ENCODE measurements at regions not wholly inside any gene's neighbourhood (a gene's known extent, or its start where the extent isn't known, plus 50 kb on each side); places are given as distances from the start of the nearest gene placed in this dataset.
A peak's percentile ranks its signal among the peaks of the same experiment; 100 is the strongest.

GRCh38 chr1:34681480-34682451 is 73.1 kb upstream of the GJB5 start:
- ChIA-PET CTCF (interaction anchor here (0.6 to 2.3 kb wide), 3 partner anchors 43 to 61 kb away, joined by 3 to 7 read pairs (median 3); no protein-coding TSS in a partner anchor), POLR2A (no interaction called here)
- H3K27ac Mint-ChIP-seq = no peak overlapping the region
- H3K36me3 Mint-ChIP-seq = no peaks in the 10 kb centered on the region
- no peak overlapping the region for H3K4me3 Mint-ChIP-seq
- H3K27me3 Mint-ChIP-seq = peaks cover 13% of the 10 kb centered on the region
- peak; percentile 62 for DNase-seq
- no peaks in the 10 kb centered on the region for H3K9me3 Mint-ChIP-seq
- peaks cover 6% of the 10 kb centered on the region for H3K4me1 Mint-ChIP-seq (ENCODE audit: low read depth)
- intact Hi-C loops (cut with micrococcal nuclease) = no loop called here

- H3K36me3 Mint-ChIP-seq = no peaks in the 10 kb centered on the region
- H3K4me1 Mint-ChIP-seq (ENCODE audit: low read depth) = peaks cover 6% of the 10 kb centered on the region
- H3K9me3 Mint-ChIP-seq = no peaks in the 10 kb centered on the region
- H3K27ac Mint-ChIP-seq = no peak overlapping the region
- no peak overlapping the region for H3K4me3 Mint-ChIP-seq
- no peak for DNase-seq
- ChIA-PET CTCF (interaction anchor here (0.6 to 2.3 kb wide), 2 partner anchors 44 to 60 kb away, joined by 3 to 7 read pairs; no protein-coding TSS in a partner anchor), POLR2A (no interaction called here)
- peaks cover 14% of the 10 kb centered on the region for H3K27me3 Mint-ChIP-seq
- intact Hi-C loops (cut with micrococcal nuclease) = no loop called here
Observed at GRCh38 chr1:34682452-34683223, 72.2 kb upstream of the GJB5 start.

- no peak overlapping the region for H3K27ac Mint-ChIP-seq
- intact Hi-C loops (cut with micrococcal nuclease) = no loop called here
- DNase-seq = no peak
- peaks cover 6% of the 10 kb centered on the region for H3K4me1 Mint-ChIP-seq (ENCODE audit: low read depth)
- no peaks in the 10 kb centered on the region for H3K36me3 Mint-ChIP-seq
- POLR2A ChIA-PET = no interaction called here
- CTCF ChIA-PET = interaction anchor here (0.9 to 2.3 kb wide), 3 partner anchors 8 to 60 kb away, joined by 3 to 7 read pairs (median 5); no protein-coding TSS in a partner anchor
- peaks cover 17% of the 10 kb centered on the region for H3K27me3 Mint-ChIP-seq
- no peak overlapping the region for H3K4me3 Mint-ChIP-seq
- H3K9me3 Mint-ChIP-seq = no peaks in the 10 kb centered on the region
Observed at GRCh38 chr1:34683616-34684015, 71.2 kb upstream of the GJB5 start.

DNA sequence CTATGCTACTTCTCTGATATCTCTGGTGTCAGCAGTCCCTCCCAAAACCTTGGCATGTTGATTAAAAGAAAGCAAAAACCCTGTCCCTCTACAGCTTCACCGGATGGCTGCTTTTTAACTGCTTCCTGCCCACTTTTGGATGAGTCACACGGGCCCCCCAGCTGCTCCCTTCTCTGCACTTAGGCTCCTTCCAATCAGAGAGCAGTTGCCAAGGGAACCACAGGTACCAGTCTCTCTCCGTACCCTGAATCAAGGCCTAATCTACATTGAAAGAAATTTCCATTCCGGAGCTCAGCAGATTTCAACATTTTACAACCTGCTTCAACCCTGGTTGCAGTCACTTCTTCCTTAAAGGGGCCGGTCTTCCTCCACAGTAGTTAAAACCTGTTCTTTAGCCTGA is 70.6 kb upstream of the GJB5 start:
- CTCF ChIA-PET = interaction anchor here (0.9 to 1.5 kb wide), 2 partner anchors 8 to 59 kb away, joined by 3 to 5 read pairs; no protein-coding TSS in a partner anchor
- Mint-ChIP-seq H3K36me3 (no peaks in the 10 kb centered on the region), H3K4me1 (ENCODE audit: low read depth) (peaks cover 6% of the 10 kb centered on the region), H3K9me3 (no peaks in the 10 kb centered on the region), H3K27me3 (peaks cover 11% of the 10 kb centered on the region), H3K4me3 (no peak overlapping the region), H3K27ac (no peak overlapping the region)
- intact Hi-C loops (cut with micrococcal nuclease) = no loop called here
- peak; percentile 19 for DNase-seq
- POLR2A ChIA-PET = no interaction called here

DNA sequence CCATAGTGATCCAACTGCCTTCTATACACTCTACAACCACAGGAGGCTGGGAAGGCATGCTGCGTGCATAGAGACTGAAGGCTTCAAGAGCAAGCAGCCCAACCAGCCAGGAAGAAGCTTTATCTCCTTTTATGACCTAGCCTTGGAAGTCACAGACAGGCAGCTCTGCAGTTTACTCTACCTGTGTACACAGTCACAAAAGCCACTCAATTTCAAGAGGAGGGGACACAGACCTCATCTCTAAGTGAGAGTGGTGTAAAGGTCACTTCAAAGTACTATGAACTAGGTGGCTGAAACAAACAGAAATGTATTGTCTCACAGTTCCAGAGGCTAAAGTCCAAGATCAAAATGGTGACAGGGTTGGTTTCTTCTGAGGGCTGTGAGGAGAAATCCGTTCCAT is 69.6 kb upstream of the GJB5 start:
- Mint-ChIP-seq H3K36me3 (no peaks in the 10 kb centered on the region), H3K4me1 (ENCODE audit: low read depth) (peaks cover 6% of the 10 kb centered on the region), H3K4me3 (no peak overlapping the region), H3K27ac (no peak overlapping the region), H3K9me3 (no peaks in the 10 kb centered on the region), H3K27me3 (peaks cover 13% of the 10 kb centered on the region)
- CTCF ChIA-PET = interaction anchor here (0.6 to 1.5 kb wide), 2 partner anchors 58 to 170 kb away, joined by 3 to 5 read pairs; no protein-coding TSS in a partner anchor
- DNase-seq = no peak
- intact Hi-C loops (cut with micrococcal nuclease) = no loop called here
- POLR2A ChIA-PET = no interaction called here

- intact Hi-C loops (cut with micrococcal nuclease) = no loop called here
- H3K27ac Mint-ChIP-seq = no peak overlapping the region
- peaks cover 21% of the 10 kb centered on the region for H3K27me3 Mint-ChIP-seq
- ChIA-PET POLR2A (no interaction called here), CTCF (no interaction called here)
- no peak overlapping the region for H3K4me3 Mint-ChIP-seq
- H3K4me1 Mint-ChIP-seq (ENCODE audit: low read depth) = peaks cover 6% of the 10 kb centered on the region
- DNase-seq = no peak
- no peaks in the 10 kb centered on the region for H3K9me3 Mint-ChIP-seq
- no peaks in the 10 kb centered on the region for H3K36me3 Mint-ChIP-seq
Observed at GRCh38 chr1:34686531-34686930, 68.3 kb upstream of the GJB5 start.

GRCh38 chr1:34688006-34688741 is 66.7 kb upstream of the GJB5 start:
- Mint-ChIP-seq H3K36me3 (no peaks in the 10 kb centered on the region), H3K4me1 (ENCODE audit: low read depth) (peaks cover 6% of the 10 kb centered on the region), H3K27me3 (peaks cover 24% of the 10 kb centered on the region), H3K9me3 (no peaks in the 10 kb centered on the region), H3K4me3 (no peak overlapping the region), H3K27ac (no peak overlapping the region)
- CTCF ChIA-PET = no interaction called here
- no peak for DNase-seq
- POLR2A ChIA-PET = interaction anchor here (0.6 kb wide), 1 partner anchor 11 kb away, joined by 3 read pairs; no protein-coding TSS in a partner anchor
- intact Hi-C loops (cut with micrococcal nuclease) = no loop called here

- DNase-seq = no peak
- no peaks in the 10 kb centered on the region for H3K4me1 Mint-ChIP-seq (ENCODE audit: low read depth)
- no peaks in the 10 kb centered on the region for H3K36me3 Mint-ChIP-seq
- POLR2A ChIA-PET = no interaction called here
- H3K4me3 Mint-ChIP-seq = no peak overlapping the region
- H3K27me3 Mint-ChIP-seq = peaks cover 24% of the 10 kb centered on the region
- intact Hi-C loops (cut with micrococcal nuclease) = no loop called here
- CTCF ChIA-PET = no interaction called here
- no peak overlapping the region for H3K27ac Mint-ChIP-seq
- H3K9me3 Mint-ChIP-seq = no peaks in the 10 kb centered on the region
Observed at GRCh38 chr1:34690269-34690668, 64.6 kb upstream of the GJB5 start.

- H3K36me3 Mint-ChIP-seq = no peaks in the 10 kb centered on the region
Observed at GRCh38 chr1:34693081-34693480, 61.8 kb upstream of the GJB5 start.

GRCh38 chr1:34694383-34694782 is 60.5 kb upstream of the GJB5 start:
- DNase-seq = no peak
- no peak overlapping the region for H3K27ac Mint-ChIP-seq
- H3K36me3 Mint-ChIP-seq = no peaks in the 10 kb centered on the region
- CTCF ChIA-PET = no interaction called here
- H3K27me3 Mint-ChIP-seq = peaks cover 22% of the 10 kb centered on the region
- no peaks in the 10 kb centered on the region for H3K4me1 Mint-ChIP-seq (ENCODE audit: low read depth)
- no peaks in the 10 kb centered on the region for H3K9me3 Mint-ChIP-seq
- POLR2A ChIA-PET = no interaction called here
- no peak overlapping the region for H3K4me3 Mint-ChIP-seq
- intact Hi-C loops (cut with micrococcal nuclease) = no loop called here

More at GRCh38 chr1:34693081-34693480, 61.8 kb upstream of the GJB5 start:
- intact Hi-C loops (cut with micrococcal nuclease) = no loop called here
- Mint-ChIP-seq H3K9me3 (no peaks in the 10 kb centered on the region), H3K27me3 (peaks cover 24% of the 10 kb centered on the region), H3K4me3 (no peak overlapping the region), H3K27ac (no peak overlapping the region), H3K4me1 (ENCODE audit: low read depth) (no peaks in the 10 kb centered on the region)
- CTCF ChIA-PET = no interaction called here
- no peak for DNase-seq
- POLR2A ChIA-PET = no interaction called here

DNA sequence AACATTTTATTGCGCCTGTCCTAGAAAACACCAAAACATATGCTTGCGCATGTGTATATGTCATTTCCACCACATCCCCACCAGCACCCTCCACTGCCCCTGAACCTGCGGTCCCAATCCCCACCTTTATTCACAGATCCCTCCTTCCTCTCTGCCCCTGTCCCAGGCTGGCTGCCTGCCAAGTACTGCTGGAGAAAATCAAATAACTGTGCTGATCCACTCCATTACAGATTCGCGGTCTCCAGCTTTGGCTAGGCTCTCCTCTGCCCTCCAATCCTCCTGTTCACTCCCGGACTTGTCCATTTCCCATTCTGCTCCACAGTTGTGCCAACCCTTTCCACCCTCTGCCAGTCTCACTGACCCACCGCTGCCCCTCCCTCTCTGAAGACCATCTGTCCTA is 59.3 kb upstream of the GJB5 start:
- Mint-ChIP-seq H3K36me3 (no peaks in the 10 kb centered on the region), H3K4me3 (no peak overlapping the region), H3K27me3 (peaks cover 18% of the 10 kb centered on the region), H3K9me3 (no peaks in the 10 kb centered on the region), H3K4me1 (ENCODE audit: low read depth) (no peaks in the 10 kb centered on the region), H3K27ac (no peak overlapping the region)
- DNase-seq = no peak
- ChIA-PET POLR2A (no interaction called here), CTCF (no interaction called here)
- intact Hi-C loops (cut with micrococcal nuclease) = no loop called here

GRCh38 chr1:34696230-34696629 is 58.6 kb upstream of the GJB5 start:
- no peaks in the 10 kb centered on the region for H3K9me3 Mint-ChIP-seq
- H3K27ac Mint-ChIP-seq = no peak overlapping the region
- H3K4me3 Mint-ChIP-seq = no peak overlapping the region
- H3K4me1 Mint-ChIP-seq (ENCODE audit: low read depth) = no peaks in the 10 kb centered on the region
- intact Hi-C loops (cut with micrococcal nuclease) = no loop called here
- ChIA-PET CTCF (no interaction called here), POLR2A (no interaction called here)
- peaks cover 13% of the 10 kb centered on the region for H3K27me3 Mint-ChIP-seq
- no peaks in the 10 kb centered on the region for H3K36me3 Mint-ChIP-seq
- DNase-seq = no peak
